ENCODE measurements at regions not wholly inside any gene's neighbourhood (a gene's known extent, or its start where the extent isn't known, plus 50 kb on each side); places are given as distances from the start of the nearest gene placed in this dataset.
"Not testable (repeated sequence)": the region's sequence is repeated elsewhere in the genome, so short reads cannot be mapped to it uniquely, and the experiment has no call there.

- no peak for DNase-seq (ENCODE audit: low spot score)
Measured at GRCh38 chr3:165635791-165636683, 201.2 kb downstream of the BCHE start.

GRCh38 chr3:165624761-165625160, 212.5 kb downstream of the BCHE start:
- no peak for DNase-seq (ENCODE audit: low spot score)

DNA sequence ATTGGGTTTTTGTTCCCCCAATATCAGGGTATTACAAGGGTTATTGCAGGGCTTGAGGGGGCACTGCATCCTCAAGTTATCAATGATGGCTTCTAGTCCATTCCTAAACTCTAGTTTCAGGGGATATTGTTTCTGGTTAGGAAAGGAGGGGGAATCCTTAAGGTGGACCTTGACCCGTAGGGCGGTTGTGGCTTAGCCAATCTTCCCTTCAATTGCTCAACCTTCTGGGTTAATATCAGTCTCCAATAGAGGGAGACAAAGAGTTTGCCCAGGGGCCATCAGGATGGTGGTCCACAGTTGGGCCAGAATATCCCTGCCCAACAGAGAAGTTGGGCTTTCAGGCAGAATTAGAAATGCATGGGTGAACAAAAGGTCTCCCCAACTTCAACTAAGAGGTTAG, 214.9 kb downstream of the BCHE start:
- DNase-seq (ENCODE audit: low spot score): no peak

- DNase-seq (ENCODE audit: low spot score): no peak
Measured at GRCh38 chr3:165619069-165619468, 218.2 kb downstream of the BCHE start.

GRCh38 chr3:165617134-165617533, 220.1 kb downstream of the BCHE start:
- no peak for DNase-seq (ENCODE audit: low spot score)

GRCh38 chr3:165614337-165614736, 222.9 kb downstream of the BCHE start:
- no peak for DNase-seq (ENCODE audit: low spot score)

DNA sequence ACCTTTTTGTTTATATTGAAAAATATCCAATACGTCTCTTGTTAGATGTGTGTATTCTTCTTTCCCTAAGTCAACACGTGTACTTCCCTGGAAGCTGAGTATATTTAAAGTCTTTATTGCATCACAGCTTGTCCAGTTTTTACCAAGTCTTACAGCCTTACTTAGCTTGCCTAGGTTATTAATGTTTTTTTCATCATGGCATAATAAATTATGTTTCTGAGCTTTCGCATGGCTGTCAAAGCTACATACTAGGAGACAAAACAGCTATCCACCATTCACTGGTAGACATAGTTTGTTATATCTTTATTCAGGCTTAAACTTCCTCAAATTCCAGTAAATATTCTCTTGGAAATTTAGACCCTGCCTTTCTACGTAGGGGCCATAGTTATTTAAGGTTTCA, 224.2 kb downstream of the BCHE start:
- no peak for DNase-seq (ENCODE audit: low spot score)

GRCh38 chr3:165607221-165607620, 230.0 kb downstream of the BCHE start:
- no peak for DNase-seq (ENCODE audit: low spot score)

DNA sequence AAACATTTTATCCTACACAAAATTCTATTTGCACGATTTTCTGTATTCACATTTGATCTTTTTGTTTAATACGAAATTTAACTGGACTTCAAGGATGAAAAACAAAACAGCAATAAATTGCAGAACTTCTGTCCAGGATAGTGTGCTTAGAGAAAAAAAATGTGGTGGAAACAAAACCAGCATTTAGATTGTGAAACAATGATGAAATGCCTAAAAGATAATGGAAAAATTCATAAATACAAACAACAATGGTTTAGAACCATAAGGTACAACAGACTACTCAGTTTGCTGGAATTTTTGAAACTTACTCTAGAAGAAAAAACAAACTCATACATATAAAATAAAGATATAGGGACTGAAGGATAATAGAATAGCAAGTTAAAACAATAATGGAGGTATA, 234.0 kb downstream of the BCHE start:
- no peak for DNase-seq (ENCODE audit: low spot score)

GRCh38 chr3:165572566-165572965, 264.7 kb downstream of the BCHE start:
- not testable (repeated sequence) for DNase-seq (ENCODE audit: low spot score)

GRCh38 chr3:165568907-165569462, 268.2 kb downstream of the BCHE start:
- DNase-seq (ENCODE audit: low spot score): no peak

- no peak for DNase-seq (ENCODE audit: low spot score)
Measured at GRCh38 chr3:165555785-165556184, 281.4 kb downstream of the BCHE start.

DNA sequence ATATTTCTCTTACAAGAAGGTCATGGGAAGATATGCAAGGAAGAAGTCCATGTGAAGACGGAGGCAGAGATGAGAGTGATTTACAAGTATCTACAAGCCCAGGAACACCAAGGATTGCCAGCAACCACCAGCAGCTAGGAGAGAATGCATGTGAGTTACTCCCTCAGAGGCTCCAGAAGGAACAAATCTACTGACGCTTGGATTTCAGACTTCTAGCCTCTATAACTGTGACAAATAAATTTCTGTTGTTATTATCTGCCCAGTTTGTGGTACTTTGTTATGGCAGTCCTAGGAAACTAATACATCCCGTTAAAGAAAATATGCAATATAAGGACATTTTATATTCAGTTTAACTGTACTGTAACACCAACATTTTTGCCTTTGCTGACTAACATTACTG, 283.9 kb downstream of the BCHE start:
- DNase-seq (ENCODE audit: low spot score): no peak

GRCh38 chr3:165549665-165550064, 287.6 kb downstream of the BCHE start:
- DNase-seq (ENCODE audit: low spot score): no peak

DNA sequence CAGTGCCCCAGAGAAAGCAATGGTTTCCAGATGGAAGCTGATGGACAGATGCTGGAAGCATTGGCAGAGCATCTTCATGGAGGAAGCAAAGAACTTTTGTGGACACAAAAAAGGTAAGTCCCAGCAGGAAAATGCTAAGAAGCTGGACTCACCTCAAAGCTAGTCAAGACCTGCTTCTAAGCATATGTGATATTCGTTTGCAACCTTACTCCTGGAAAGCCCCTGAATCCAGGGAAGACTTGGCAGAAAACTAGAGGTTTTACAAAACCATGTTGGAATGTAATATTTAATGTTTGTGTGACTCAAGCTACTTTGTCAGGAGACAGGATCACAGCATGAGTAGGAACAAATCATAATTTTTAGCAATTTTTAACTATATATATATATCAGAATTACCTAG, 288.2 kb downstream of the BCHE start:
- no peak for DNase-seq (ENCODE audit: low spot score)

GRCh38 chr3:165545059-165545458, 292.2 kb downstream of the BCHE start:
- no peak for DNase-seq (ENCODE audit: low spot score)

- no peak for DNase-seq (ENCODE audit: low spot score)
Measured at GRCh38 chr3:165544432-165544831, 292.8 kb downstream of the BCHE start.

DNA sequence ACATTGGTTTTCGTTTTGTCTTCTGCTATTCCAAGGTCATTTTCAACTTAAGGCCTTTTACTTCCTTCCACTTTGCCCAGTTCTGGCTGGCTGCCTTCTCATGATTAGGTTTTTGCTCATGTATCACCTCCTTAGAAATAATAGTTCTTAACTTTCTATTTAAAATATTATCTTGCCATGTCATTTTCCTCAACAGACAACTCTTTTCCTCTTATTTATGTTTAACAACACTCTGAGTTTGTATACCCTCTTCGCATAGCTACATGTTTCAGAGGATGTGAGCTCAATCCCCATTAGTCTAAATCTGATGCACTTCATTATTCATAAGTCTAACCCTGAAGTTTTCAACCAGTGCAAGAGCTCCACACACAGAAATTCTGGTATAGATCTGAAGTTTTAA, 299.1 kb downstream of the BCHE start:
- no peak for DNase-seq (ENCODE audit: low spot score)

GRCh38 chr3:165532851-165533250, 304.4 kb downstream of the BCHE start:
- no peak for DNase-seq (ENCODE audit: low spot score)

- no peak for DNase-seq (ENCODE audit: low spot score)
Measured at GRCh38 chr3:165529451-165529850, 307.8 kb downstream of the BCHE start.

DNA sequence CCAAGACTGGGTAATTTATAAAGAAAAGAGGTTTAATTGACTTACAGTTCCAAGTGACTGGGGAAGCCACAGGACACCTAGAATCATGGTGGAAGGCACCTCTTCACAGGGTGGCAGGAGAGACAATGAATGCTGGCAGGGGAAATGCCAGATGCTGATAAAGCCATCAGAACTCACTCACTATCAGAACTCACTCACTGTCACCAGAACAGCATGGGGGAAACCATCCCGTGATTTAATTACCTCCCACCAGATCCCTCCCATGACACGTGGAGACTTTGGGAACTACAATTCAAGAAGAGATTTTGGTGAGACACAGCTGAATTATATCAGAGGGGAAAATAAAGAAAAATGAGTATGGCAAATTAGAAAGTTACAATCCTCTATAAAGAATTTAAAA, 310.9 kb downstream of the BCHE start:
- no peak for DNase-seq (ENCODE audit: low spot score)

DNA sequence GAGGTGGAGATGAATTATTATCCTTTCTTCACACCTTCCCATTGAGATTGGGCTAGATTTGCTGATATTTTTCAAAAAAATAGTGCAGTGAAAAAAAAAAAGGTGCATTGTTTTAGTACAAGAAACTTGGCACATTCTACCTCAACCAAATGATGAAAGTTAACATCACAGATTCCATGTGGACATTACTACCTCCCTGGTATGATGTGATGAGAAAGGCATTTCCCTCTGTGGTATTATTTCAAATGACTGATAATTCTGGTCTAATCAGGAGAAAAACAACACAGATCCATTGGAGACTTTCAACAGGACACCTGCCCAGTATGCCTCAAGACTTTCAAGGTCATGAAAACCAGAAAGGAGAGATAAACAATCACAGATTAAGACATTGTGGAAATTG, 313.4 kb downstream of the BCHE start:
- DNase-seq (ENCODE audit: low spot score): no peak

- no peak for DNase-seq (ENCODE audit: low spot score)
Measured at GRCh38 chr3:165522386-165522785, 314.8 kb downstream of the BCHE start.
